ENCODE measurements at regions not wholly inside any gene's neighbourhood (a gene's known extent, or its start where the extent isn't known, plus 50 kb on each side); places are given as distances from the start of the nearest gene placed in this dataset.

DNA sequence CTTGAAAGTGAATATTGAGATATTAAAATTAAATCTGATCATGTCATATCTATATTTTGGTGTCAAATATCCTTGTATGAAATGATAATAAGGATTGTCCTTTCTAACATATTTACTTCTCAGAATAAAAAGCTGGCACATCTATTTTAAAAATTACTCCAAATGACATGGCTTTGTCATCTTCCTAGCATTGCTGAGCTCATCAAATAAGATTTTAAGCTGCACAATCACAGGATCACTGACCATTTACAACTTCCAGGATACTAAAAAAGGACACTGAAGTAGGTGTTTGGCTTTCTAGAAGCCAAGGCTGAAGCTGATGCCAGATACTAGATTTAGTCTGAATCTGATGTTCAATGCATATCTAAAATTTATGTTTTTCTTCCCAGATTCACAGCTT, 351.1 kb downstream of the BMP4 start:
- no peak for TF ChIP-seq POLR2A (IDR thresholded peaks at IDR 0.05)
- no peak for TF ChIP-seq EP300 (IDR thresholded peaks at IDR 0.05)
- no peak for TF ChIP-seq CTCF (IDR thresholded peaks at IDR 0.05)

GRCh38 chr14:53603994-53604393, 352.6 kb downstream of the BMP4 start:
- Histone ChIP-seq H3K27me3 (no peaks in the 10 kb centered on the region), H3K36me3 (no peaks in the 10 kb centered on the region), H3K9me3 (no peaks in the 10 kb centered on the region), H3K4me1 (no peaks in the 10 kb centered on the region), H3K27ac (no peak overlapping the region), H3K4me3 (no peak overlapping the region)
- 95 to 97% methylated on average over 5 of the region's 5 CpGs for WGBS, 2 donors
- TF ChIP-seq POLR2A (IDR thresholded peaks at IDR 0.05) (no peak), CTCF (IDR thresholded peaks at IDR 0.05) (no peak), EP300 (IDR thresholded peaks at IDR 0.05) (no peak)
- no peak for DNase-seq (ENCODE audit: low spot score in 2 of 2)

More for the DNA sequence above, 351.1 kb downstream of the BMP4 start:
- no peaks in the 10 kb centered on the region for H3K27me3 ChIP-seq
- H3K4me1 ChIP-seq = no peaks in the 10 kb centered on the region
- no peak overlapping the region for H3K4me3 ChIP-seq
- H3K36me3 ChIP-seq = no peaks in the 10 kb centered on the region
- no peak for DNase-seq (ENCODE audit: low spot score in 2 of 2)
- no peaks in the 10 kb centered on the region for H3K9me3 ChIP-seq
- no peak overlapping the region for H3K27ac ChIP-seq

GRCh38 chr14:53601409-53601808, 355.2 kb downstream of the BMP4 start:
- H3K4me3 ChIP-seq = no peak overlapping the region
- H3K4me1 ChIP-seq = no peaks in the 10 kb centered on the region
- TF ChIP-seq EP300 (IDR thresholded peaks at IDR 0.05) = no peak
- TF ChIP-seq POLR2A (IDR thresholded peaks at IDR 0.05) = no peak
- TF ChIP-seq CTCF (IDR thresholded peaks at IDR 0.05) = no peak
- H3K27ac ChIP-seq = no peak overlapping the region
- H3K27me3 ChIP-seq = no peaks in the 10 kb centered on the region
- no peaks in the 10 kb centered on the region for H3K9me3 ChIP-seq
- DNase-seq (ENCODE audit: low spot score in 2 of 2) = no peak
- no peaks in the 10 kb centered on the region for H3K36me3 ChIP-seq
- 93 to 94% methylated on average over 1 of the region's 1 CpG for WGBS, 2 donors

GRCh38 chr14:53599221-53599945, 357.2 kb downstream of the BMP4 start:
- H3K9me3 ChIP-seq = no peaks in the 10 kb centered on the region
- WGBS, 2 donors = 49 to 60% methylated on average over 6 of the region's 6 CpGs
- H3K4me3 ChIP-seq = no peak overlapping the region
- TF ChIP-seq CTCF (IDR thresholded peaks at IDR 0.05) (no peak), POLR2A (IDR thresholded peaks at IDR 0.05) (no peak), EP300 (IDR thresholded peaks at IDR 0.05) (no peak)
- DNase-seq (ENCODE audit: low spot score in 2 of 2) = no peak
- no peaks in the 10 kb centered on the region for H3K36me3 ChIP-seq
- H3K27me3 ChIP-seq = no peaks in the 10 kb centered on the region
- no peaks in the 10 kb centered on the region for H3K4me1 ChIP-seq
- H3K27ac ChIP-seq = no peak overlapping the region

GRCh38 chr14:53596853-53597525, 359.6 kb downstream of the BMP4 start:
- TF ChIP-seq EP300 (IDR thresholded peaks at IDR 0.05) (no peak), POLR2A (IDR thresholded peaks at IDR 0.05) (no peak), CTCF (IDR thresholded peaks at IDR 0.05) (no peak)
- no peak for DNase-seq (ENCODE audit: low spot score in 2 of 2)
- Histone ChIP-seq H3K27ac (no peak overlapping the region), H3K4me1 (no peaks in the 10 kb centered on the region), H3K27me3 (no peaks in the 10 kb centered on the region), H3K36me3 (no peaks in the 10 kb centered on the region), H3K9me3 (no peaks in the 10 kb centered on the region), H3K4me3 (no peak overlapping the region)
- 75 to 76% methylated on average over 7 of the region's 7 CpGs for WGBS, 2 donors
